Prostate gland (tissue), 2 donors: ENCODE measurements at regions not wholly inside any gene's neighbourhood (a gene's known extent, or its start where the extent isn't known, plus 50 kb on each side); places are given as distances from the start of the nearest gene placed in this dataset.

Experiments used
- DNase-seq: peaks from one replicate; pipeline ENCODE4 v3.0.0-alpha.2; 2019; ENCODE audit warnings: low spot score
- H3K27ac ChIP-seq, 2 donors: fragments of 200-600 bp; sonication (generic); 2 replicates each; pipeline ENCODE4 v1.5.1; 2017 to 2019
- H3K27me3 ChIP-seq: fragments of 200-600 bp; sonication (generic); replicated peaks from 2 replicates; pipeline ENCODE4 v1.5.1; 2019; ENCODE audit not compliant: insufficient read depth
- H3K36me3 ChIP-seq, 2 donors: fragments of 200-600 bp; sonication (generic); 1 replicate in 1 of 2; 2 replicates in 1 of 2; pipeline versions ENCODE4 v1.5.1 to v1.8.1; 2017 to 2019
- H3K4me1 ChIP-seq: fragments of 200-600 bp; sonication (generic); replicated peaks from 2 replicates; pipeline ENCODE4 v1.5.1; 2019
- H3K4me3 ChIP-seq, 2 donors: fragments of 200-600 bp; sonication (generic); 2 replicates each; pipeline ENCODE4 v1.5.1; 2017 to 2019
- H3K9me3 ChIP-seq: fragments of 200-600 bp; sonication (generic); 2 replicates; pipeline ENCODE4 v1.5.1; 2017
- POLR2A ChIP-seq: fragments of 450-650 bp; IDR thresholded peaks from one replicate; pipeline ENCODE4 v1.6.1; 2016; ENCODE audit warnings: antibody characterized with exemption, mild to moderate bottlenecking
- POLR2AphosphoS5 ChIP-seq: sonication (generic); formaldehyde crosslinking; IDR thresholded peaks from one replicate; pipeline ENCODE4 v1.6.1; 2017; ENCODE audit warnings: antibody characterized with exemption
- WGBS: methylation state at CpG from one replicate; pipeline ENCODE4 v1.1.5; 2018; 5-methylcytosine and 5-hydroxymethylcytosine counted together
- intact Hi-C: fragments of 100-400 bp; cut with DNase I; formaldehyde crosslinking; loops from one replicate; pipeline ENCODE4 v1.14.2; 2022
- TF ChIP-seq, protein P1 (sequence below), 4 experiments: fragments of 200-600 bp in 2 of 4; fragments of 450-650 bp in 2 of 4; sonication (generic) in 2 of 4; IDR thresholded peaks; 1 replicate in 3 of 4; 2 replicates in 1 of 4; pipeline ENCODE4 v1.5.1; 2016 to 2019; ENCODE audit warnings: antibody characterized with exemption in 4 of 4, mild to moderate bottlenecking in 2 of 4, moderate library complexity in 2 of 4

DNA sequence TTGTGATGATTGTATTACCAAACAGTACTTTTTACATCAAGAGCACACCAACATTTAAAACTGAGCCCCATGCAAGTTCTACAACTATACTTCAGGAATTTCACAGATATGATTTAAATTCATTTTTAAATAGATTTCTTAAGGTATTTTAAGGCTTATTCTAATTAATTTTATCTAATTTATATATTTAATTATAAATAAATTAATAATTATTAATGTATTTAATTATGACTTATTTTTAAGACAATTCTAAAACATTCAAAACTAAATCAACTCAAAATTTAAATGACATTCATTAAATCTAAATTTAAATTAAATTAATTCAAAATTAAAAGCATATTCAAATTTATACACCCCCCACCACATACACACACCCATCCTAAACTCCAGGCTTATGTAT lies 299.2 kb downstream of the NFIB start:
- DNase-seq = no peak
- no peaks in the 10 kb centered on the region for H3K4me1 ChIP-seq
- H3K27ac ChIP-seq = no peak overlapping the region
- H3K36me3 ChIP-seq = no peaks in the 10 kb centered on the region
- no peaks in the 10 kb centered on the region for H3K27me3 ChIP-seq
- intact Hi-C loops = no loop called here
- H3K4me3 ChIP-seq = no peak overlapping the region
- TF ChIP-seq POLR2AphosphoS5 (no peak), POLR2A (no peak)
- TF ChIP-seq, protein P1, sequence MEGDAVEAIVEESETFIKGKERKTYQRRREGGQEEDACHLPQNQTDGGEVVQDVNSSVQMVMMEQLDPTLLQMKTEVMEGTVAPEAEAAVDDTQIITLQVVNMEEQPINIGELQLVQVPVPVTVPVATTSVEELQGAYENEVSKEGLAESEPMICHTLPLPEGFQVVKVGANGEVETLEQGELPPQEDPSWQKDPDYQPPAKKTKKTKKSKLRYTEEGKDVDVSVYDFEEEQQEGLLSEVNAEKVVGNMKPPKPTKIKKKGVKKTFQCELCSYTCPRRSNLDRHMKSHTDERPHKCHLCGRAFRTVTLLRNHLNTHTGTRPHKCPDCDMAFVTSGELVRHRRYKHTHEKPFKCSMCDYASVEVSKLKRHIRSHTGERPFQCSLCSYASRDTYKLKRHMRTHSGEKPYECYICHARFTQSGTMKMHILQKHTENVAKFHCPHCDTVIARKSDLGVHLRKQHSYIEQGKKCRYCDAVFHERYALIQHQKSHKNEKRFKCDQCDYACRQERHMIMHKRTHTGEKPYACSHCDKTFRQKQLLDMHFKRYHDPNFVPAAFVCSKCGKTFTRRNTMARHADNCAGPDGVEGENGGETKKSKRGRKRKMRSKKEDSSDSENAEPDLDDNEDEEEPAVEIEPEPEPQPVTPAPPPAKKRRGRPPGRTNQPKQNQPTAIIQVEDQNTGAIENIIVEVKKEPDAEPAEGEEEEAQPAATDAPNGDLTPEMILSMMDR (IDR thresholded peaks at IDR 0.05) = no peak
- no peaks in the 10 kb centered on the region for H3K9me3 ChIP-seq

DNA sequence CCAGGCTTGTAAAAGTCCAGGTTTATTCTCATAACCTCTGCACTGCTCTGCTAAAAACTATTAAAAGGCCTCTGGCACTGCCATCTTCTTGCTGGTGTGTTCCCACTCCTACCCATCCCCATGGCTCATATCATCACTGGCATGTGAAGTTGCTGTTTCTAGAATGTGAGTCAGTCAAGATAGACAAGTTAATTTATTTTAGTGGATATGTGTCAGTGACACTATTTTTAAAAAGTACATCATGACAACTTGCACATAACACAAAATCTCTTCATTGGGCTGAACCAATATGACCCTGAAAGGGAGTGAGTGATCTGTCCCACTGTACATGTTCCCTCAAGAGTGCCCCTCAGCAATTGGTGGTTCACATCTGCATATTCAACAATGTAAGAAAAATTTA lies 299.7 kb downstream of the NFIB start:
- TF ChIP-seq POLR2AphosphoS5 (no peak), POLR2A (no peak)
- TF ChIP-seq, protein P1 (IDR thresholded peaks at IDR 0.05) = no peak
- H3K27me3 ChIP-seq = no peaks in the 10 kb centered on the region
- intact Hi-C loops = no loop called here
- no peaks in the 10 kb centered on the region for H3K36me3 ChIP-seq
- H3K4me3 ChIP-seq = no peak overlapping the region
- no peak for DNase-seq
- H3K27ac ChIP-seq = no peak overlapping the region
- H3K9me3 ChIP-seq = no peaks in the 10 kb centered on the region
- H3K4me1 ChIP-seq = no peaks in the 10 kb centered on the region

DNA sequence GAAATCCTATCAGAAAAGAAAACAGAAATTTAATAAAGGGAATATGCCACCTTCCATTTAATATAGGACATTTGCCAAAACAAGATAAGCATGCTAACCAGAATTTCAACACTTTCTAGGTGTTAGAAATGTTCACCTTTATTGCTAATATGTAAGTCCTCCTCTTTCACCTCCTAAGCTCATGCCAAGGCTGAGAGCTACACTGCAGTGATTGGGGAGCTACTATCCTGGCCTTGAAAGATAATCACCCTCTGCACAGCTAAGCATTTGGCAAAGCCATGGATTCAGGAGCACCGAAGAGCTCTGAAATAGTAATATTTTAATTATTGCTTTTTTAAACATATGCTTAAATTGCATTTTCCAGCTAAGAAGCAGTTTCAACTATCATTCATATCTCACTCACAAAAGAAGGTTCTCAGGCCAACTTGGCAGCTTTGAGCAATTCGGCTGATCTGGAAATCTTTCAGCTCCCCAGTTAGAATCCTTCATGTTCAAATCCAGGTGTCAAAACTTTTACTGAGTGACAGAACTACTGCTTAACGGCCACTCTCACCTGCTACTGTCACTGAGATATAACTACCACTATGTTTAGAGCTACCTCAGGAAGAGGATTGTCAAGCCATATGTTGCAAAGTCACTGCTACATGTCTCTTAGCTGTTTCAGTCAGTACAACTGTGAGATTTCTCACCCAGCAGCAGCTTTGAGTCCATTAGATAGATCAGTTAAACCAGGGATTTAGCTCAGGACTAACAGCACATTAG lies 302.0 kb downstream of the NFIB start:
- intact Hi-C loops = no loop called here
- TF ChIP-seq, protein P1 (IDR thresholded peaks at IDR 0.05) = no peak
- TF ChIP-seq POLR2A (no peak), POLR2AphosphoS5 (no peak)
- Histone ChIP-seq H3K4me1 (no peaks in the 10 kb centered on the region), H3K27me3 (no peaks in the 10 kb centered on the region), H3K4me3 (no peak overlapping the region), H3K9me3 (no peaks in the 10 kb centered on the region), H3K27ac (no peak overlapping the region), H3K36me3 (no peaks in the 10 kb centered on the region)
- no peak for DNase-seq
- 51% methylated on average over 3 of the region's 3 CpGs for WGBS

DNA sequence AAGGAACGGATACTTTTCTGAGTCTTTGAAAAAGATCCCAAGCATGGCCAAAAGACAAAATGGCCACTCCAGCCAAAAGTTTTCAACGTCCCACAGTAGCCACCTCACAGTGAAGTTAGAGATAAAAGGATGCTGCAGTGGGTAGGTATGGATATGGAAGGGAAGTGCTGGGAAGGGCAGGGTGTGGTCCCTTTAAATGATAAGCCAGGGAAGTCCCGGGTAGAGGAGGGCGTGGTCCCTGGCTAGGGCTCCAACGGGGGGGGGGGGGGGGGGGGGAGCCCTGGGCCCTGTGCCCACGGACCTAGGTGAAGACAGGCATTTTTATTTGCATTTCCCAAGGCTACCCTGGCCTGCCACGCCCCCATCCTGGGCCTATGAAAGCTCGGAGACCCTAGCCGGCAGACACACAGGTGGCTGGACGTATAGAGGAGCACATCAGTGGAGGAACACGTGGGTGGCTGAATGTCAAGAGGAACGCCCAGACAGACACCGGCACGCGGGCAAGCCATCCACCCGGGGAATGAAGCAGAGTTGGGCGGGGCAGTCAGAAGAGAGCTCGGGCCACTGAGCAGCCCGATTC lies 306.7 kb downstream of the NFIB start:
- Histone ChIP-seq H3K27me3 (no peaks in the 10 kb centered on the region), H3K36me3 (no peaks in the 10 kb centered on the region), H3K9me3 (no peaks in the 10 kb centered on the region), H3K27ac (no peak overlapping the region), H3K4me3 (no peak overlapping the region), H3K4me1 (no peaks in the 10 kb centered on the region)
- WGBS = 77% methylated on average over 19 of the region's 19 CpGs
- intact Hi-C loops = no loop called here
- no peak for TF ChIP-seq POLR2AphosphoS5
- TF ChIP-seq, protein P1 (IDR thresholded peaks at IDR 0.05) = no peak
- TF ChIP-seq POLR2A = no peak
- no peak for DNase-seq
